Right renal cortex interstitium (tissue), 3 donors: ENCODE measurements at regions not wholly inside any gene's neighbourhood (a gene's known extent, or its start where the extent isn't known, plus 50 kb on each side); places are given as distances from the start of the nearest gene placed in this dataset.

Experiments
- DNase-seq, 3 donors: peaks; one replicate each; pipeline ENCODE4 v3.0.0-alpha.2; 2013; ENCODE audit warnings: low read depth in 3 of 3, low spot score in 2 of 3

- DNase-seq = no peak
These were observed 58.7 kb upstream of the C14orf180 start for GRCh38 chr14:104520620-104521410.

GRCh38 chr14:104521816-104522745 is 57.5 kb upstream of the C14orf180 start:
- no peak for DNase-seq

GRCh38 chr14:104522926-104523545 is 56.5 kb upstream of the C14orf180 start:
- DNase-seq = no peak

GRCh38 chr14:104523546-104523935 is 56.0 kb upstream of the C14orf180 start:
- DNase-seq = no peak

- no peak for DNase-seq
These were observed 54.8 kb upstream of the C14orf180 start for GRCh38 chr14:104524726-104525125.

GRCh38 chr14:104526723-104527645 is 52.6 kb upstream of the C14orf180 start:
- DNase-seq = no peak

- no peak for DNase-seq
These were observed 51.6 kb upstream of the C14orf180 start for GRCh38 chr14:104527857-104528459.

- no peak for DNase-seq
These were observed 51.1 kb upstream of the C14orf180 start for GRCh38 chr14:104528496-104528895.
